Liver (tissue), 3 donors: ENCODE measurements at regions not wholly inside any gene's neighbourhood (a gene's known extent, or its start where the extent isn't known, plus 50 kb on each side); places are given as distances from the start of the nearest gene placed in this dataset.

ENCODE experiments used
- EGR1 ChIP-seq, 2 donors: IDR thresholded peaks; 2 replicates each; pipeline ENCODE4 v1.6.1; 2016 to 2018; ENCODE audit warnings: antibody characterized with exemption in 2 of 2, low read depth in 2 of 2
- ZBTB33 ChIP-seq: IDR thresholded peaks from 2 replicates; pipeline ENCODE4 v1.6.1; 2016; ENCODE audit warnings: antibody characterized with exemption
- TF ChIP-seq, protein P1 (sequence below): fragments of 150-350 bp; IDR thresholded peaks from 2 replicates; pipeline ENCODE4 v1.5.1; 2017; ENCODE audit warnings: improper control_type of control experiment, low read depth, low read length; ENCODE audit not compliant: missing input control
- TF ChIP-seq, protein P2 (sequence below): IDR thresholded peaks from 2 replicates; pipeline ENCODE4 v1.6.1; 2016; ENCODE audit warnings: antibody characterized with exemption
- donor health status: healthy.
- donor health status: healthy.

GRCh38 chr21:35191128-35191527 is 142.0 kb upstream of the RUNX1 start:
- TF ChIP-seq, protein P1, sequence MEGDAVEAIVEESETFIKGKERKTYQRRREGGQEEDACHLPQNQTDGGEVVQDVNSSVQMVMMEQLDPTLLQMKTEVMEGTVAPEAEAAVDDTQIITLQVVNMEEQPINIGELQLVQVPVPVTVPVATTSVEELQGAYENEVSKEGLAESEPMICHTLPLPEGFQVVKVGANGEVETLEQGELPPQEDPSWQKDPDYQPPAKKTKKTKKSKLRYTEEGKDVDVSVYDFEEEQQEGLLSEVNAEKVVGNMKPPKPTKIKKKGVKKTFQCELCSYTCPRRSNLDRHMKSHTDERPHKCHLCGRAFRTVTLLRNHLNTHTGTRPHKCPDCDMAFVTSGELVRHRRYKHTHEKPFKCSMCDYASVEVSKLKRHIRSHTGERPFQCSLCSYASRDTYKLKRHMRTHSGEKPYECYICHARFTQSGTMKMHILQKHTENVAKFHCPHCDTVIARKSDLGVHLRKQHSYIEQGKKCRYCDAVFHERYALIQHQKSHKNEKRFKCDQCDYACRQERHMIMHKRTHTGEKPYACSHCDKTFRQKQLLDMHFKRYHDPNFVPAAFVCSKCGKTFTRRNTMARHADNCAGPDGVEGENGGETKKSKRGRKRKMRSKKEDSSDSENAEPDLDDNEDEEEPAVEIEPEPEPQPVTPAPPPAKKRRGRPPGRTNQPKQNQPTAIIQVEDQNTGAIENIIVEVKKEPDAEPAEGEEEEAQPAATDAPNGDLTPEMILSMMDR: no peak
- TF ChIP-seq, protein P2, sequence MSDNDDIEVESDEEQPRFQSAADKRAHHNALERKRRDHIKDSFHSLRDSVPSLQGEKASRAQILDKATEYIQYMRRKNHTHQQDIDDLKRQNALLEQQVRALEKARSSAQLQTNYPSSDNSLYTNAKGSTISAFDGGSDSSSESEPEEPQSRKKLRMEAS: no peak
- no peak for TF ChIP-seq EGR1 (IDR thresholded peaks at IDR 0.05; ENCODE audit: low read depth in 2 of 2)
- no peak for TF ChIP-seq ZBTB33
